ENCODE measurements at regions not wholly inside any gene's neighbourhood (a gene's known extent, or its start where the extent isn't known, plus 50 kb on each side); places are given as distances from the start of the nearest gene placed in this dataset.

DNA sequence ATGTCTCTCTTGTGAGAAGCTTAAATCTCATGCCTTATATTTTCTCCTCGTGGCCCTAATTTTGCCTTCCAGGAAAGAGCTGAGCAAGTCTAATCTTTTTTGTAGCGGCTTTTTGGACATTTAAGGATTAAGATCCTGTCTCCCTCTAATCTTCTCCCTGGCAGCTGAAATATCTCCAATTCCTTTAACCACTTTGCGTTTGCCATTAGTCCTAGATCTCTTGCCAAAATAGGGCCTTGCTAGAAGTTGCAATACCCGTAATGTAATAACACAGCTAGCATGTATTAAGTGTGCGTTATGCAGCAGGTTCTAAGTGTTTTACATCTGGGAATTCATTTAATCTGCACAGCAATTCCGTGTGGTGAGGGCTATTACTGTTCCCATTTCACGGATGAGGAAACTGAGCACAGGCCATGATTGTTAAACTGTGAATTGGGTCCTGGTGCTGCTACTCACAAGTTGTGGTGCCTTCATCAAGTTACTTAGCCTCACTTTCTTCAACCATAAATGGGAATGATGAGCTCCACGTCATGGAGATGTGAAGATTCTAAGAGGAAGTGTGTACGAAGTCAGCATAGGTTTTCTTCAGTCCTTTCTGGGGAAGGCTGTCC lies 198.9 kb upstream of the ASIC2 start:
- H3K4me1 Mint-ChIP-seq, result no peaks in the 10 kb centered on the region
- H3K36me3 ChIP-seq (ENCODE audit: insufficient read depth, low read length), result no peaks in the 10 kb centered on the region
- no peak for DNase-seq
- H3K27me3 Mint-ChIP-seq, result peaks cover 7 to 13% of the 10 kb centered on the region in 2 donors
- H3K27ac Mint-ChIP-seq, result no peak overlapping the region
- ChIA-PET POLR2A (ENCODE audit: partially characterized antibody) (no interaction called here), CTCF (ENCODE audit: partially characterized antibody) (no interaction called here)
- no peak overlapping the region for H3K4me3 Mint-ChIP-seq
- no peaks in the 10 kb centered on the region for H3K27me3 ChIP-seq (ENCODE audit: insufficient read depth, low read length)
- H3K4me3 ChIP-seq (ENCODE audit: low read length in 2 of 2), result no peak overlapping the region
- intact Hi-C loops (cut with micrococcal nuclease), result no loop called here
- H3K9me3 Mint-ChIP-seq, result peaks cover 0 to 2% (median 0%) of the 10 kb centered on the region in 8 donors
- H3K4me1 ChIP-seq (ENCODE audit: insufficient read depth, low read length), result no peaks in the 10 kb centered on the region
- no peaks in the 10 kb centered on the region for H3K36me3 Mint-ChIP-seq
- no peak overlapping the region for H3K27ac ChIP-seq (ENCODE audit: low read depth, low read length)
- H3K9me3 ChIP-seq (ENCODE audit: control insufficient read depth in 1 of 2, low read length in 2 of 2), result no peaks in the 10 kb centered on the region

DNA sequence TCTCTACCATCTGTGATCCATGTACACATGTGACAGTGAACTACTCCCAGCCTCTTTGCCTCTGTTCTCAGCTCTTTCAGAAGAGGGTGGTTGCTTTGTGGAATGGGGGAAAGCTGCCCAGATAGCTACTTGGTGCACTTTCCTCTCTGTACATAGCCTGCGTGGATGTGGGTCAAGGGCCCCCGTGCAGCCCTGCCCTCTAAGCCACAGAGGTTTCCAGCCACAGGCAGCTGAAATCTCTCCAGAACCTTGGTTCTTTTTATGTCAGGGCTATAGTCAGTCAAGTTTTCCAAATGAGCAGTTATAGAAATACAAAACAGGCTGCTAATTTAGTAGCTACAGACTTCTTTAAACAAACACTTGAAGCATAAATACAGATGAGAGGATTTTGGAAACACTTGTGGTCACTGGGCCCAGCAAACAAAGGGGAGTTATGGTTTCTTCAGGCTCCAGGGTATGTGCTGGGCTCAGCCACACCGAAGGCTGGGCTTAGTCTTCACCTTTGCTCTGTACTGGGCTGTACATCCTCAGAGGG lies 199.7 kb upstream of the ASIC2 start:
- Mint-ChIP-seq H3K36me3 (no peaks in the 10 kb centered on the region), H3K27ac (no peak overlapping the region), H3K4me3 (no peak overlapping the region), H3K4me1 (no peaks in the 10 kb centered on the region), H3K9me3 (peaks cover 0 to 2% (median 0%) of the 10 kb centered on the region in 8 donors), H3K27me3 (peaks cover 7 to 14% of the 10 kb centered on the region in 2 donors)
- POLR2A ChIA-PET (ENCODE audit: partially characterized antibody), result no interaction called here
- CTCF ChIA-PET (ENCODE audit: partially characterized antibody), result no interaction called here
- no peak for DNase-seq
- H3K27me3 ChIP-seq (ENCODE audit: insufficient read depth, low read length), result no peaks in the 10 kb centered on the region
- H3K27ac ChIP-seq (ENCODE audit: low read depth, low read length), result no peak overlapping the region
- H3K9me3 ChIP-seq (ENCODE audit: control insufficient read depth in 1 of 2, low read length in 2 of 2), result no peaks in the 10 kb centered on the region
- intact Hi-C loops (cut with micrococcal nuclease), result no loop called here
- H3K36me3 ChIP-seq (ENCODE audit: insufficient read depth, low read length), result no peaks in the 10 kb centered on the region
- H3K4me3 ChIP-seq (ENCODE audit: low read length in 2 of 2), result no peak overlapping the region
- H3K4me1 ChIP-seq (ENCODE audit: insufficient read depth, low read length), result no peaks in the 10 kb centered on the region

DNA sequence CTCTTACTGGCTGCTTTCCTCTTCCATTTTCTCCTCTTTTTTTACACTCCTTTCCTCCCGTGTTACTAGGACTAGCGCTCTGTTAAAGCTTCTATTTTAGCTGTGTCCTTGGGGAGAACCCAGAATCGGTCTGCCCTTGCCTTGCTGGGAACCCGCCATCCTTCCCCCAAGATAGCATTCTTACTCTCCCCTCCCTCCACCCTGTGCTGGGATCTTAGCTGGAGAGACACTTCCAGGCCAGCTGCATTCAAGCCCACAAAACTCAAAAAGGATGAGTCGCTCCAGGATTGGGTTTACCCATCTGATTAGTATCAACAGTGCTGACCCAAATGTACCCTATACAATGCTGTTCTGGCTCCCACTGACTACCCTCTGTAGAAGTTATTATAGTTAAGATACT lies 200.5 kb upstream of the ASIC2 start:
- CTCF ChIA-PET (ENCODE audit: partially characterized antibody), result no interaction called here
- H3K27me3 Mint-ChIP-seq, result peaks cover 7 to 15% of the 10 kb centered on the region in 2 donors

DNA sequence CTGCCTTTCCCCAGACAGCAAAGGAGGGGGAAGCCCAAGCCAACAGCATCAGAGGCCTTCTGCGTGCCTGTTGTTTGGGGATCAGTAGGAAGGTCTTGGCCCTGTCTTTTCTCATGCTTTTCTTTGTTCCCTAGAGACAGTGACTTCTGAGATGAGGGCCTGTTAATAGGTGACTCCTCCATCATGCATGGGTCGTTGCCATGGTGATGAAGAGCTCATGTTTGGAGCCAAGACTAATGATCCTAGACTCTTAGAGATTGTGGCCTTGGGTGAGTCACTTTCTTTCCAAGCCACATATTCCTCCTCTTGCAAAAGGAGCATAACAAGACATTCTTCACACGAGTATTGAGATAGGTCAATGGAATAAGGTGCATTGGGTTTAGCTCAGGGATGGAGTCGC lies 201.1 kb upstream of the ASIC2 start:
- POLR2A ChIA-PET (ENCODE audit: partially characterized antibody), result no interaction called here
- Mint-ChIP-seq H3K9me3 (peaks cover 0 to 2% (median 0%) of the 10 kb centered on the region in 8 donors), H3K4me1 (no peaks in the 10 kb centered on the region), H3K36me3 (no peaks in the 10 kb centered on the region), H3K4me3 (no peak overlapping the region), H3K27ac (no peak overlapping the region), H3K27me3 (peaks cover 7 to 12% of the 10 kb centered on the region in 2 donors)
- DNase-seq, result no peak
- Histone ChIP-seq H3K9me3 (ENCODE audit: control insufficient read depth in 1 of 2, low read length in 2 of 2) (no peaks in the 10 kb centered on the region), H3K4me1 (ENCODE audit: insufficient read depth, low read length) (no peaks in the 10 kb centered on the region), H3K27ac (ENCODE audit: low read depth, low read length) (no peak overlapping the region), H3K4me3 (ENCODE audit: low read length in 2 of 2) (no peak overlapping the region), H3K36me3 (ENCODE audit: insufficient read depth, low read length) (no peaks in the 10 kb centered on the region), H3K27me3 (ENCODE audit: insufficient read depth, low read length) (no peaks in the 10 kb centered on the region)
- intact Hi-C loops (cut with micrococcal nuclease), result no loop called here
- CTCF ChIA-PET (ENCODE audit: partially characterized antibody), result no interaction called here

More for the DNA sequence above, 200.5 kb upstream of the ASIC2 start:
- Histone ChIP-seq H3K36me3 (ENCODE audit: insufficient read depth, low read length) (no peaks in the 10 kb centered on the region), H3K4me3 (ENCODE audit: low read length in 2 of 2) (no peak overlapping the region), H3K4me1 (ENCODE audit: insufficient read depth, low read length) (no peaks in the 10 kb centered on the region), H3K27ac (ENCODE audit: low read depth, low read length) (no peak overlapping the region), H3K9me3 (ENCODE audit: control insufficient read depth in 1 of 2, low read length in 2 of 2) (no peaks in the 10 kb centered on the region), H3K27me3 (ENCODE audit: insufficient read depth, low read length) (no peaks in the 10 kb centered on the region)
- Mint-ChIP-seq H3K36me3 (no peaks in the 10 kb centered on the region), H3K27ac (no peak overlapping the region), H3K9me3 (peaks cover 0 to 2% (median 0%) of the 10 kb centered on the region in 8 donors), H3K4me3 (no peak overlapping the region), H3K4me1 (no peaks in the 10 kb centered on the region)
- no peak for DNase-seq
- POLR2A ChIA-PET (ENCODE audit: partially characterized antibody), result no interaction called here
- intact Hi-C loops (cut with micrococcal nuclease), result no loop called here

DNA sequence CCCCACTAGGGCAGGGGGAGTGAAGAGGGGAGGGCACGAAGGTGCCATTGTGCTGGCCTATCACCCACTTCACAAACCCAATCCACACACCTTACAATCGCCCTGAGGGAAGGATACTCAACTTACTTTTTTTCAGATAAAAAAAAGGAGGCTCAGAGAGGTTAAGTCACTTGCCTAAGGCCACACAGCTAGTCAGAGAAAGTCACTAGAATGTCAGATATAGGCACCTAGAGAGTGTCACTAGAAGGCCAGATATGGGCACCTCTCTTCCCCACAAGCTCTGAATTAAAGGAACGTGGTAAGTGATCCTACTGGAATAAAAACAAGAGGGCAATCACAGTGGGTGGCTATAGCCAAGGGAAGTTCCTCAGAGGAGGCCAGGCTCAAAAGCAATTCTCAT lies 204.5 kb upstream of the ASIC2 start:
- Histone ChIP-seq H3K4me1 (ENCODE audit: insufficient read depth, low read length) (no peaks in the 10 kb centered on the region), H3K9me3 (ENCODE audit: control insufficient read depth in 1 of 2, low read length in 2 of 2) (no peaks in the 10 kb centered on the region), H3K27me3 (ENCODE audit: insufficient read depth, low read length) (no peaks in the 10 kb centered on the region), H3K27ac (ENCODE audit: low read depth, low read length) (no peak overlapping the region), H3K36me3 (ENCODE audit: insufficient read depth, low read length) (no peaks in the 10 kb centered on the region), H3K4me3 (ENCODE audit: low read length in 2 of 2) (no peak overlapping the region)
- no peaks in the 10 kb centered on the region for H3K36me3 Mint-ChIP-seq
- no peak overlapping the region for H3K4me3 Mint-ChIP-seq
- intact Hi-C loops (cut with micrococcal nuclease), result no loop called here
- peaks cover 3 to 10% of the 10 kb centered on the region in 2 donors for H3K27me3 Mint-ChIP-seq
- POLR2A ChIA-PET (ENCODE audit: partially characterized antibody), result no interaction called here
- no peak overlapping the region for H3K27ac Mint-ChIP-seq
- no peaks in the 10 kb centered on the region for H3K4me1 Mint-ChIP-seq
- no peak for DNase-seq
- CTCF ChIA-PET (ENCODE audit: partially characterized antibody), result no interaction called here
- H3K9me3 Mint-ChIP-seq, result peaks cover 0 to 3% (median 0%) of the 10 kb centered on the region in 8 donors

GRCh38 chr17:33498069-33498468 lies 205.0 kb upstream of the ASIC2 start:
- no peak overlapping the region for H3K27ac ChIP-seq (ENCODE audit: low read depth, low read length)
- H3K9me3 ChIP-seq (ENCODE audit: control insufficient read depth in 1 of 2, low read length in 2 of 2), result no peaks in the 10 kb centered on the region
- Mint-ChIP-seq H3K9me3 (peaks cover 0 to 4% (median 0%) of the 10 kb centered on the region in 8 donors), H3K27me3 (peaks cover 3 to 10% of the 10 kb centered on the region in 2 donors), H3K27ac (no peak overlapping the region), H3K4me1 (no peaks in the 10 kb centered on the region), H3K4me3 (no peak overlapping the region), H3K36me3 (no peaks in the 10 kb centered on the region)
- intact Hi-C loops (cut with micrococcal nuclease), result no loop called here
- H3K4me3 ChIP-seq (ENCODE audit: low read length in 2 of 2), result no peak overlapping the region
- ChIA-PET POLR2A (ENCODE audit: partially characterized antibody) (no interaction called here), CTCF (ENCODE audit: partially characterized antibody) (no interaction called here)
- H3K27me3 ChIP-seq (ENCODE audit: insufficient read depth, low read length), result no peaks in the 10 kb centered on the region
- H3K36me3 ChIP-seq (ENCODE audit: insufficient read depth, low read length), result no peaks in the 10 kb centered on the region
- DNase-seq, result no peak
- H3K4me1 ChIP-seq (ENCODE audit: insufficient read depth, low read length), result no peaks in the 10 kb centered on the region

GRCh38 chr17:33499040-33499439 lies 205.9 kb upstream of the ASIC2 start:
- intact Hi-C loops (cut with micrococcal nuclease), result no loop called here
- Mint-ChIP-seq H3K36me3 (no peaks in the 10 kb centered on the region), H3K4me1 (no peaks in the 10 kb centered on the region), H3K27me3 (peaks cover 3 to 4% of the 10 kb centered on the region in 2 donors), H3K9me3 (peaks cover 0 to 4% (median 0%) of the 10 kb centered on the region in 8 donors), H3K27ac (no peak overlapping the region), H3K4me3 (no peak overlapping the region)
- Histone ChIP-seq H3K4me3 (ENCODE audit: low read length in 2 of 2) (no peak overlapping the region), H3K9me3 (ENCODE audit: control insufficient read depth in 1 of 2, low read length in 2 of 2) (no peaks in the 10 kb centered on the region), H3K4me1 (ENCODE audit: insufficient read depth, low read length) (no peaks in the 10 kb centered on the region), H3K27ac (ENCODE audit: low read depth, low read length) (no peak overlapping the region), H3K36me3 (ENCODE audit: insufficient read depth, low read length) (no peaks in the 10 kb centered on the region), H3K27me3 (ENCODE audit: insufficient read depth, low read length) (no peaks in the 10 kb centered on the region)
- CTCF ChIA-PET (ENCODE audit: partially characterized antibody), result no interaction called here
- POLR2A ChIA-PET (ENCODE audit: partially characterized antibody), result no interaction called here
- no peak for DNase-seq

Data from CD4-positive, alpha-beta memory T cell (primary cell).